ENCODE measurements at regions not wholly inside any gene's neighbourhood (a gene's known extent, or its start where the extent isn't known, plus 50 kb on each side); places are given as distances from the start of the nearest gene placed in this dataset.

DNA sequence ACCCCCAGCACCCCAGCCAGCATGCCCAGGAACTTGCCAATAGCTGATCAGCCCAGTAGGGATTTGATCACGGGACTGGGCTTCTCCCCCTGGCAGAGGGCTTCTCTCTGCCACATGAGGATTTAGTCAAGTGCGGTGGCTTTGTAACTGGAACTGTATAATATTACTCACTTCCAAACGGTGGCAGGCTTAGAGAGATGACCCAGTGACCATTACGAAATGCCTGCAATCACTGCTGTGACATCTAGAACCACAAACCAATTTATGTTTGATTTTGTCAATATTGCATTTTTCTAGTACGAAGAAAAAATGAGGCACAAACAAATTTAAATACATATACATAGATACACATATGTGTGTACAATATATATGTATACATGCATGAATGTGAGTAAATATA, 192.1 kb downstream of the ERCC6L2 start:
- peaks cover 8% of the 10 kb centered on the region; the same call in 2 of the 3 replicates for H3K4me1 Mint-ChIP-seq
- H3K9me3 Mint-ChIP-seq = no peaks in the 10 kb centered on the region
- DNase-seq (ENCODE audit: low spot score) (no peak), ATAC-seq (no peak)
- Histone ChIP-seq H3F3A (replicated peaks; ENCODE audit: low read depth) (no peaks in the 10 kb centered on the region), H4K20me1 (replicated peaks; ENCODE audit: insufficient read depth) (no peaks in the 10 kb centered on the region), H3K27me3 (ENCODE audit: insufficient read depth) (no peaks in the 10 kb centered on the region), H3K79me2 (replicated peaks; ENCODE audit: insufficient read depth) (no peaks in the 10 kb centered on the region), H3K36me3 (ENCODE audit: insufficient read depth) (no peaks in the 10 kb centered on the region), H2AFZ (peak overlapping the region; percentile 86), H3K4me2 (no peak overlapping the region), H3K27ac (ENCODE audit: low read depth) (no peak overlapping the region), H3K4me3 (no peak overlapping the region), H3K9me2 (ENCODE audit: insufficient read depth) (no peaks in the 10 kb centered on the region), H3K4me1 (ENCODE audit: insufficient read depth) (no peaks in the 10 kb centered on the region; the same call in 1 of the 2 replicates)
- H3K27me3 Mint-ChIP-seq (ENCODE audit: insufficient read depth, low read depth, poor library complexity) = peaks cover 5% of the 10 kb centered on the region
- H3K4me3 Mint-ChIP-seq = no peak overlapping the region
- H3K27ac Mint-ChIP-seq = no peak overlapping the region
- TF ChIP-seq EZH2phosphoT487 (IDR thresholded peaks at IDR 0.05; ENCODE audit: unreplicated experiment) (no peak), ZNF331 (CRISPR knock-in tag; IDR thresholded peaks at IDR 0.05; ENCODE audit: low read depth) (no peak), CREB1 (CRISPR knock-in tag; IDR thresholded peaks at IDR 0.05; ENCODE audit: low read depth) (no peak), POLR2AphosphoS5 (IDR thresholded peaks at IDR 0.05; ENCODE audit: low read depth) (no peak), NANOG (IDR thresholded peaks at IDR 0.05; ENCODE audit: borderline replicate concordance) (no peak)
- TF ChIP-seq, protein P1, sequence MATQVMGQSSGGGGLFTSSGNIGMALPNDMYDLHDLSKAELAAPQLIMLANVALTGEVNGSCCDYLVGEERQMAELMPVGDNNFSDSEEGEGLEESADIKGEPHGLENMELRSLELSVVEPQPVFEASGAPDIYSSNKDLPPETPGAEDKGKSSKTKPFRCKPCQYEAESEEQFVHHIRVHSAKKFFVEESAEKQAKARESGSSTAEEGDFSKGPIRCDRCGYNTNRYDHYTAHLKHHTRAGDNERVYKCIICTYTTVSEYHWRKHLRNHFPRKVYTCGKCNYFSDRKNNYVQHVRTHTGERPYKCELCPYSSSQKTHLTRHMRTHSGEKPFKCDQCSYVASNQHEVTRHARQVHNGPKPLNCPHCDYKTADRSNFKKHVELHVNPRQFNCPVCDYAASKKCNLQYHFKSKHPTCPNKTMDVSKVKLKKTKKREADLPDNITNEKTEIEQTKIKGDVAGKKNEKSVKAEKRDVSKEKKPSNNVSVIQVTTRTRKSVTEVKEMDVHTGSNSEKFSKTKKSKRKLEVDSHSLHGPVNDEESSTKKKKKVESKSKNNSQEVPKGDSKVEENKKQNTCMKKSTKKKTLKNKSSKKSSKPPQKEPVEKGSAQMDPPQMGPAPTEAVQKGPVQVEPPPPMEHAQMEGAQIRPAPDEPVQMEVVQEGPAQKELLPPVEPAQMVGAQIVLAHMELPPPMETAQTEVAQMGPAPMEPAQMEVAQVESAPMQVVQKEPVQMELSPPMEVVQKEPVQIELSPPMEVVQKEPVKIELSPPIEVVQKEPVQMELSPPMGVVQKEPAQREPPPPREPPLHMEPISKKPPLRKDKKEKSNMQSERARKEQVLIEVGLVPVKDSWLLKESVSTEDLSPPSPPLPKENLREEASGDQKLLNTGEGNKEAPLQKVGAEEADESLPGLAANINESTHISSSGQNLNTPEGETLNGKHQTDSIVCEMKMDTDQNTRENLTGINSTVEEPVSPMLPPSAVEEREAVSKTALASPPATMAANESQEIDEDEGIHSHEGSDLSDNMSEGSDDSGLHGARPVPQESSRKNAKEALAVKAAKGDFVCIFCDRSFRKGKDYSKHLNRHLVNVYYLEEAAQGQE (IDR thresholded peaks at IDR 0.05; ENCODE audit: unreplicated experiment) = no peak
- no peaks in the 10 kb centered on the region for H3K36me3 Mint-ChIP-seq (ENCODE audit: low read depth)

DNA sequence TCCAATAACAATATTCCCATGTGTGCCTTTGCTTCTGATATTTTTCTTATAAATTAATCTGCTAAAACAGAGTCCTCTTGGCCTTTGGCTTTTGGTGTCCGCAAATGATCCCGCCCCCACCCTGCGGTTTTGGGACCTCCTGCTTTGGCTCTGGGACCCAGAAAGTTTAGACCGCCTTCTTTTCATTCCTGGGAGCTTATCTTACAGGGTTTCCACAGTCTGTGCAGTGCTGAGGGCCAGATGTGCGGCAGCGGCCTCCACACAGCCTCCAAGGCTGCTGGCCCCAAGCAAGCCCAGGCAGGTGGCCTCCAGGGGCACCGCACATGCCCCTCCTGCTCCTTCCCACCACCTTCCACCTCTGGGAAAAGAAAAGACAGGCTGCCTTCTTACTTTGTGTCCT, 191.5 kb downstream of the ERCC6L2 start:
- H3K4me3 ChIP-seq = no peak overlapping the region
- H3F3A ChIP-seq (replicated peaks; ENCODE audit: low read depth) = no peaks in the 10 kb centered on the region
- Mint-ChIP-seq H3K36me3 (ENCODE audit: low read depth) (no peaks in the 10 kb centered on the region), H3K9me3 (no peaks in the 10 kb centered on the region), H3K4me1 (peaks cover 7% of the 10 kb centered on the region; the same call in 2 of the 3 replicates), H3K27me3 (ENCODE audit: insufficient read depth, low read depth, poor library complexity) (peaks cover 5% of the 10 kb centered on the region), H3K27ac (no peak overlapping the region), H3K4me3 (no peak overlapping the region)
- no peaks in the 10 kb centered on the region for H3K27me3 ChIP-seq (ENCODE audit: insufficient read depth)
- peak overlapping the region; percentile 86 for H2AFZ ChIP-seq
- H3K9me2 ChIP-seq (ENCODE audit: insufficient read depth) = no peaks in the 10 kb centered on the region
- H3K27ac ChIP-seq (ENCODE audit: low read depth) = no peak overlapping the region
- DNase-seq (ENCODE audit: low spot score) (no peak), ATAC-seq (no peak)
- no peak overlapping the region for H3K4me2 ChIP-seq
- H3K36me3 ChIP-seq (ENCODE audit: insufficient read depth) = no peaks in the 10 kb centered on the region
- peaks cover under 1% of the 10 kb centered on the region; the same call in 1 of the 2 replicates for H3K4me1 ChIP-seq (ENCODE audit: insufficient read depth)
- TF ChIP-seq, protein P1 (IDR thresholded peaks at IDR 0.05; ENCODE audit: unreplicated experiment) = no peak
- H4K20me1 ChIP-seq (replicated peaks; ENCODE audit: insufficient read depth) = no peaks in the 10 kb centered on the region
- H3K79me2 ChIP-seq (replicated peaks; ENCODE audit: insufficient read depth) = no peaks in the 10 kb centered on the region
